ENCODE measurements at regions not wholly inside any gene's neighbourhood (a gene's known extent, or its start where the extent isn't known, plus 50 kb on each side); places are given as distances from the start of the nearest gene placed in this dataset.
A peak's percentile ranks its signal among the peaks of the same experiment; 100 is the strongest.

- TF ChIP-seq HES1 (IDR thresholded peaks at IDR 0.05; ENCODE audit: low read depth) (no peak), PCBP1 (IDR thresholded peaks at IDR 0.05; ENCODE audit: low read depth, low read length, poor library complexity, severe bottlenecking) (peak; percentile 54), MXI1 (IDR thresholded peaks at IDR 0.05; ENCODE audit: low read depth, low read length) (no peak), ZNF77 (CRISPR knock-in tag; IDR thresholded peaks at IDR 0.05) (no peak), ZNF512 (tag; IDR thresholded peaks at IDR 0.05) (peak; percentile 59), PCBP2 (IDR thresholded peaks at IDR 0.05; ENCODE audit: low read depth, low read length, poor library complexity, severe bottlenecking) (peak; percentile 74), RAD21 (CRISPR knock-in tag; conservative IDR thresholded peaks at IDR 0.05 in 1 of 2, IDR thresholded peaks at IDR 0.05 in 1 of 2) (peak in 1 of 2 experiments; percentile 54; a peak in 3 of 4 replicates), ZNF696 (CRISPR knock-in tag; conservative IDR thresholded peaks at IDR 0.05) (no peak)
Observed at GRCh38 chr2:225122583-225123486, 80.6 kb upstream of the DOCK10 start (continued).
